WTC11 (cell line): ENCODE measurements at regions not wholly inside any gene's neighbourhood (a gene's known extent, or its start where the extent isn't known, plus 50 kb on each side); places are given as distances from the start of the nearest gene placed in this dataset.

Source experiments
- ATAC-seq: fragments of 200-7000 bp; cut with Tn5 transposase; 2 replicates; pipeline ENCODE4 v1.10.0; 2021; ENCODE audit warnings: mild to moderate bottlenecking, moderate library complexity
- CTCF ChIA-PET: fragments of 300-600 bp; sonication (Branson Sonifier 250); formaldehyde crosslinking; loops from one replicate; lab custom pipeline; 2021; ENCODE audit warnings: antibody characterized with exemption; lab: Charles Lee
- POLR2A ChIA-PET: fragments of 350-600 bp; sonication (Branson Sonifier 250); formaldehyde crosslinking; loops from one replicate; lab custom pipeline; 2021; ENCODE audit warnings: antibody characterized with exemption; lab: Charles Lee
- DNase-seq: peaks from one replicate; pipeline ENCODE4 v3.0.0; 2021; ENCODE audit warnings: low spot score
- H3K27ac Mint-ChIP-seq: 2 replicates; pipeline ENCODE4 v1.8.0; 2021; ENCODE audit warnings: mixed read lengths
- H3K27me3 Mint-ChIP-seq: 2 replicates; pipeline ENCODE4 v1.8.0; 2021; ENCODE audit warnings: low read depth, mild to moderate bottlenecking, moderate library complexity, mixed read lengths
- H3K36me3 Mint-ChIP-seq: 2 replicates; pipeline ENCODE4 v1.8.0; 2021; ENCODE audit warnings: mixed read lengths
- H3K4me1 Mint-ChIP-seq: 2 replicates; pipeline ENCODE4 v1.8.0; 2022; ENCODE audit warnings: mixed read lengths
- H3K4me3 Mint-ChIP-seq: 2 replicates; pipeline ENCODE4 v1.8.0; 2021; ENCODE audit warnings: mild to moderate bottlenecking, moderate library complexity, mixed read lengths
- H3K9me3 Mint-ChIP-seq: 2 replicates; pipeline ENCODE4 v1.8.0; 2021; ENCODE audit warnings: mixed read lengths
- CREM ChIP-seq: sonication (generic); formaldehyde crosslinking; IDR thresholded peaks from 2 replicates; pipeline ENCODE4 v1.8.1; 2022; ENCODE audit warnings: mild to moderate bottlenecking, missing genetic modification reagents, moderate library complexity
- FOXK1 ChIP-seq: sonication (generic); formaldehyde crosslinking; IDR thresholded peaks from 2 replicates; pipeline ENCODE4 v1.8.0; 2022; ENCODE audit warnings: mild to moderate bottlenecking, moderate library complexity, missing genetic modification reagents
- ZNF423 ChIP-seq: fragments of 250-450 bp; sonication (Bioruptor Pico); IDR thresholded peaks from 2 replicates; pipeline ENCODE4 v2.1.2; 2022; ENCODE audit warnings: mild to moderate bottlenecking, moderate library complexity
- TF ChIP-seq, protein P1 (sequence below): sonication (generic); formaldehyde crosslinking; conservative IDR thresholded peaks from 2 replicates; pipeline ENCODE4 v1.8.1; 2023; ENCODE audit warnings: mild to moderate bottlenecking, low read depth, missing genetic modification reagents, moderate library complexity
- TF ChIP-seq, protein P2 (sequence below): sonication (generic); formaldehyde crosslinking; IDR thresholded peaks from 2 replicates; pipeline ENCODE4 v1.8.1; 2023; ENCODE audit warnings: mild to moderate bottlenecking, missing genetic modification reagents
- TF ChIP-seq, protein P3 (sequence below): sonication (generic); formaldehyde crosslinking; IDR thresholded peaks from 2 replicates; pipeline ENCODE4 v1.8.0; 2022; ENCODE audit warnings: missing genetic modification reagents
- TF ChIP-seq, protein P4 (sequence below): sonication (generic); formaldehyde crosslinking; IDR thresholded peaks from 2 replicates; pipeline ENCODE4 v1.8.0; 2022; ENCODE audit warnings: mild to moderate bottlenecking, missing genetic modification reagents
- TF ChIP-seq, protein P5 (sequence below): fragments of 250-450 bp; sonication (Bioruptor Pico); IDR thresholded peaks from 2 replicates; pipeline ENCODE4 v1.9.0; 2021; ENCODE audit warnings: mild to moderate bottlenecking
- TF ChIP-seq, protein P6 (sequence below): sonication (generic); formaldehyde crosslinking; IDR thresholded peaks from 2 replicates; pipeline ENCODE4 v1.8.1; 2023; ENCODE audit warnings: mild to moderate bottlenecking, missing genetic modification reagents, borderline replicate concordance
- TF ChIP-seq, protein P7 (sequence below): sonication (generic); formaldehyde crosslinking; IDR thresholded peaks from 2 replicates; pipeline ENCODE4 v1.8.1; 2023; ENCODE audit warnings: mild to moderate bottlenecking, missing genetic modification reagents, moderate library complexity
- TF ChIP-seq, protein P8 (sequence below): sonication (generic); formaldehyde crosslinking; conservative IDR thresholded peaks from 2 replicates; pipeline ENCODE4 v1.8.1; 2022; ENCODE audit warnings: mild to moderate bottlenecking, missing genetic modification reagents
- TF ChIP-seq, protein P9 (sequence below): sonication (generic); formaldehyde crosslinking; IDR thresholded peaks from 2 replicates; pipeline ENCODE4 v1.8.1; 2023; ENCODE audit warnings: mild to moderate bottlenecking, missing genetic modification reagents, moderate library complexity

DNA sequence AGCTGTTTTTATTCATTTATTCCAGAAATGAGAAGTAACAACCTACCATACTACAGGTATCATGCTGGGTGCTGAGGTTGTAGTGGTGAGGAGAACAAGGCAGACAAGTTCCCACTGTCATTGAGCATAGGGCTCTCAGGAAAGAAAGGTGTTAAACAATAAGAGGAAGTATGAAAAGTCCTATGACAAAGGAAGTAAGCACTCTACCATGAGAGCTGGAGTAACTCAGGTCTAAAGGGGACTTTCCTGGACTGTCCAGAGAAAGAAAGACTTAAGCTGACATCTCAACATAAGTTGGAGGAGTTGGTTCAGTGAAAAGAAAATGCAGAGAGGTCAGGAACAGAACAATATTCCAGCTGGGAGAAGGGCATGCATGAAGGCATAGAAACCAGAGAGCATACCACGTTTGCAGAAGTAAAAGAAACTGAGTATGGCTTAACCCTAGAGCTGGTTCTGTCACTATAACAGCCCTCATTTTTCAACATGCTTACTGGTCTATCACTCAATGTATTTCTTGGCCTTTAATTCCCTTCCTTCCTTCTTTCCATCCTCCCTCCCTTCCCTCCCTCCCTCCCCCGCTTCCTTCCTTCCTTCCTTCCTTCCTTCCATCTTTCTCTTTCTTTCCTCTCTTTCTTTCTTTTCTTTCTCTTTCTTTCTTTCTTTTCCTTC is 137.8 kb upstream of the BDNF start:
- Mint-ChIP-seq H3K4me3 (no peak overlapping the region), H3K4me1 (no peaks in the 10 kb centered on the region), H3K36me3 (no peaks in the 10 kb centered on the region), H3K27me3 (peaks cover 12% of the 10 kb centered on the region), H3K27ac (no peak overlapping the region), H3K9me3 (no peaks in the 10 kb centered on the region)
- no peak for ATAC-seq
- POLR2A ChIA-PET = no interaction called here
- TF ChIP-seq FOXK1 (CRISPR knock-in tag) (no peak), ZNF423 (CRISPR knock-in tag) (no peak), CREM (CRISPR knock-in tag) (no peak)
- TF ChIP-seq, protein P1, sequence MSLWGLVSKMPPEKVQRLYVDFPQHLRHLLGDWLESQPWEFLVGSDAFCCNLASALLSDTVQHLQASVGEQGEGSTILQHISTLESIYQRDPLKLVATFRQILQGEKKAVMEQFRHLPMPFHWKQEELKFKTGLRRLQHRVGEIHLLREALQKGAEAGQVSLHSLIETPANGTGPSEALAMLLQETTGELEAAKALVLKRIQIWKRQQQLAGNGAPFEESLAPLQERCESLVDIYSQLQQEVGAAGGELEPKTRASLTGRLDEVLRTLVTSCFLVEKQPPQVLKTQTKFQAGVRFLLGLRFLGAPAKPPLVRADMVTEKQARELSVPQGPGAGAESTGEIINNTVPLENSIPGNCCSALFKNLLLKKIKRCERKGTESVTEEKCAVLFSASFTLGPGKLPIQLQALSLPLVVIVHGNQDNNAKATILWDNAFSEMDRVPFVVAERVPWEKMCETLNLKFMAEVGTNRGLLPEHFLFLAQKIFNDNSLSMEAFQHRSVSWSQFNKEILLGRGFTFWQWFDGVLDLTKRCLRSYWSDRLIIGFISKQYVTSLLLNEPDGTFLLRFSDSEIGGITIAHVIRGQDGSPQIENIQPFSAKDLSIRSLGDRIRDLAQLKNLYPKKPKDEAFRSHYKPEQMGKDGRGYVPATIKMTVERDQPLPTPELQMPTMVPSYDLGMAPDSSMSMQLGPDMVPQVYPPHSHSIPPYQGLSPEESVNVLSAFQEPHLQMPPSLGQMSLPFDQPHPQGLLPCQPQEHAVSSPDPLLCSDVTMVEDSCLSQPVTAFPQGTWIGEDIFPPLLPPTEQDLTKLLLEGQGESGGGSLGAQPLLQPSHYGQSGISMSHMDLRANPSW (CRISPR knock-in tag) = no peak
- TF ChIP-seq, protein P2, sequence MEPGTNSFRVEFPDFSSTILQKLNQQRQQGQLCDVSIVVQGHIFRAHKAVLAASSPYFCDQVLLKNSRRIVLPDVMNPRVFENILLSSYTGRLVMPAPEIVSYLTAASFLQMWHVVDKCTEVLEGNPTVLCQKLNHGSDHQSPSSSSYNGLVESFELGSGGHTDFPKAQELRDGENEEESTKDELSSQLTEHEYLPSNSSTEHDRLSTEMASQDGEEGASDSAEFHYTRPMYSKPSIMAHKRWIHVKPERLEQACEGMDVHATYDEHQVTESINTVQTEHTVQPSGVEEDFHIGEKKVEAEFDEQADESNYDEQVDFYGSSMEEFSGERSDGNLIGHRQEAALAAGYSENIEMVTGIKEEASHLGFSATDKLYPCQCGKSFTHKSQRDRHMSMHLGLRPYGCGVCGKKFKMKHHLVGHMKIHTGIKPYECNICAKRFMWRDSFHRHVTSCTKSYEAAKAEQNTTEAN (CRISPR knock-in tag) = no peak
- TF ChIP-seq, protein P3, sequence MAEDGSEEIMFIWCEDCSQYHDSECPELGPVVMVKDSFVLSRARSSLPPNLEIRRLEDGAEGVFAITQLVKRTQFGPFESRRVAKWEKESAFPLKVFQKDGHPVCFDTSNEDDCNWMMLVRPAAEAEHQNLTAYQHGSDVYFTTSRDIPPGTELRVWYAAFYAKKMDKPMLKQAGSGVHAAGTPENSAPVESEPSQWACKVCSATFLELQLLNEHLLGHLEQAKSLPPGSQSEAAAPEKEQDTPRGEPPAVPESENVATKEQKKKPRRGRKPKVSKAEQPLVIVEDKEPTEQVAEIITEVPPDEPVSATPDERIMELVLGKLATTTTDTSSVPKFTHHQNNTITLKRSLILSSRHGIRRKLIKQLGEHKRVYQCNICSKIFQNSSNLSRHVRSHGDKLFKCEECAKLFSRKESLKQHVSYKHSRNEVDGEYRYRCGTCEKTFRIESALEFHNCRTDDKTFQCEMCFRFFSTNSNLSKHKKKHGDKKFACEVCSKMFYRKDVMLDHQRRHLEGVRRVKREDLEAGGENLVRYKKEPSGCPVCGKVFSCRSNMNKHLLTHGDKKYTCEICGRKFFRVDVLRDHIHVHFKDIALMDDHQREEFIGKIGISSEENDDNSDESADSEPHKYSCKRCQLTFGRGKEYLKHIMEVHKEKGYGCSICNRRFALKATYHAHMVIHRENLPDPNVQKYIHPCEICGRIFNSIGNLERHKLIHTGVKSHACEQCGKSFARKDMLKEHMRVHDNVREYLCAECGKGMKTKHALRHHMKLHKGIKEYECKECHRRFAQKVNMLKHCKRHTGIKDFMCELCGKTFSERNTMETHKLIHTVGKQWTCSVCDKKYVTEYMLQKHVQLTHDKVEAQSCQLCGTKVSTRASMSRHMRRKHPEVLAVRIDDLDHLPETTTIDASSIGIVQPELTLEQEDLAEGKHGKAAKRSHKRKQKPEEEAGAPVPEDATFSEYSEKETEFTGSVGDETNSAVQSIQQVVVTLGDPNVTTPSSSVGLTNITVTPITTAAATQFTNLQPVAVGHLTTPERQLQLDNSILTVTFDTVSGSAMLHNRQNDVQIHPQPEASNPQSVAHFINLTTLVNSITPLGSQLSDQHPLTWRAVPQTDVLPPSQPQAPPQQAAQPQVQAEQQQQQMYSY = no peak
- TF ChIP-seq, protein P4, sequence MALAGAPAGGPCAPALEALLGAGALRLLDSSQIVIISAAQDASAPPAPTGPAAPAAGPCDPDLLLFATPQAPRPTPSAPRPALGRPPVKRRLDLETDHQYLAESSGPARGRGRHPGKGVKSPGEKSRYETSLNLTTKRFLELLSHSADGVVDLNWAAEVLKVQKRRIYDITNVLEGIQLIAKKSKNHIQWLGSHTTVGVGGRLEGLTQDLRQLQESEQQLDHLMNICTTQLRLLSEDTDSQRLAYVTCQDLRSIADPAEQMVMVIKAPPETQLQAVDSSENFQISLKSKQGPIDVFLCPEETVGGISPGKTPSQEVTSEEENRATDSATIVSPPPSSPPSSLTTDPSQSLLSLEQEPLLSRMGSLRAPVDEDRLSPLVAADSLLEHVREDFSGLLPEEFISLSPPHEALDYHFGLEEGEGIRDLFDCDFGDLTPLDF (CRISPR knock-in tag) = no peak
- TF ChIP-seq, protein P5, sequence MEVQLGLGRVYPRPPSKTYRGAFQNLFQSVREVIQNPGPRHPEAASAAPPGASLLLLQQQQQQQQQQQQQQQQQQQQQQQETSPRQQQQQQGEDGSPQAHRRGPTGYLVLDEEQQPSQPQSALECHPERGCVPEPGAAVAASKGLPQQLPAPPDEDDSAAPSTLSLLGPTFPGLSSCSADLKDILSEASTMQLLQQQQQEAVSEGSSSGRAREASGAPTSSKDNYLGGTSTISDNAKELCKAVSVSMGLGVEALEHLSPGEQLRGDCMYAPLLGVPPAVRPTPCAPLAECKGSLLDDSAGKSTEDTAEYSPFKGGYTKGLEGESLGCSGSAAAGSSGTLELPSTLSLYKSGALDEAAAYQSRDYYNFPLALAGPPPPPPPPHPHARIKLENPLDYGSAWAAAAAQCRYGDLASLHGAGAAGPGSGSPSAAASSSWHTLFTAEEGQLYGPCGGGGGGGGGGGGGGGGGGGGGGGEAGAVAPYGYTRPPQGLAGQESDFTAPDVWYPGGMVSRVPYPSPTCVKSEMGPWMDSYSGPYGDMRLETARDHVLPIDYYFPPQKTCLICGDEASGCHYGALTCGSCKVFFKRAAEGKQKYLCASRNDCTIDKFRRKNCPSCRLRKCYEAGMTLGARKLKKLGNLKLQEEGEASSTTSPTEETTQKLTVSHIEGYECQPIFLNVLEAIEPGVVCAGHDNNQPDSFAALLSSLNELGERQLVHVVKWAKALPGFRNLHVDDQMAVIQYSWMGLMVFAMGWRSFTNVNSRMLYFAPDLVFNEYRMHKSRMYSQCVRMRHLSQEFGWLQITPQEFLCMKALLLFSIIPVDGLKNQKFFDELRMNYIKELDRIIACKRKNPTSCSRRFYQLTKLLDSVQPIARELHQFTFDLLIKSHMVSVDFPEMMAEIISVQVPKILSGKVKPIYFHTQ (CRISPR knock-in tag) = no peak
- TF ChIP-seq, protein P6, sequence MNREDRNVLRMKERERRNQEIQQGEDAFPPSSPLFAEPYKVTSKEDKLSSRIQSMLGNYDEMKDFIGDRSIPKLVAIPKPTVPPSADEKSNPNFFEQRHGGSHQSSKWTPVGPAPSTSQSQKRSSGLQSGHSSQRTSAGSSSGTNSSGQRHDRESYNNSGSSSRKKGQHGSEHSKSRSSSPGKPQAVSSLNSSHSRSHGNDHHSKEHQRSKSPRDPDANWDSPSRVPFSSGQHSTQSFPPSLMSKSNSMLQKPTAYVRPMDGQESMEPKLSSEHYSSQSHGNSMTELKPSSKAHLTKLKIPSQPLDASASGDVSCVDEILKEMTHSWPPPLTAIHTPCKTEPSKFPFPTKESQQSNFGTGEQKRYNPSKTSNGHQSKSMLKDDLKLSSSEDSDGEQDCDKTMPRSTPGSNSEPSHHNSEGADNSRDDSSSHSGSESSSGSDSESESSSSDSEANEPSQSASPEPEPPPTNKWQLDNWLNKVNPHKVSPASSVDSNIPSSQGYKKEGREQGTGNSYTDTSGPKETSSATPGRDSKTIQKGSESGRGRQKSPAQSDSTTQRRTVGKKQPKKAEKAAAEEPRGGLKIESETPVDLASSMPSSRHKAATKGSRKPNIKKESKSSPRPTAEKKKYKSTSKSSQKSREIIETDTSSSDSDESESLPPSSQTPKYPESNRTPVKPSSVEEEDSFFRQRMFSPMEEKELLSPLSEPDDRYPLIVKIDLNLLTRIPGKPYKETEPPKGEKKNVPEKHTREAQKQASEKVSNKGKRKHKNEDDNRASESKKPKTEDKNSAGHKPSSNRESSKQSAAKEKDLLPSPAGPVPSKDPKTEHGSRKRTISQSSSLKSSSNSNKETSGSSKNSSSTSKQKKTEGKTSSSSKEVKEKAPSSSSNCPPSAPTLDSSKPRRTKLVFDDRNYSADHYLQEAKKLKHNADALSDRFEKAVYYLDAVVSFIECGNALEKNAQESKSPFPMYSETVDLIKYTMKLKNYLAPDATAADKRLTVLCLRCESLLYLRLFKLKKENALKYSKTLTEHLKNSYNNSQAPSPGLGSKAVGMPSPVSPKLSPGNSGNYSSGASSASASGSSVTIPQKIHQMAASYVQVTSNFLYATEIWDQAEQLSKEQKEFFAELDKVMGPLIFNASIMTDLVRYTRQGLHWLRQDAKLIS (CRISPR knock-in tag) = no peak
- TF ChIP-seq, protein P7, sequence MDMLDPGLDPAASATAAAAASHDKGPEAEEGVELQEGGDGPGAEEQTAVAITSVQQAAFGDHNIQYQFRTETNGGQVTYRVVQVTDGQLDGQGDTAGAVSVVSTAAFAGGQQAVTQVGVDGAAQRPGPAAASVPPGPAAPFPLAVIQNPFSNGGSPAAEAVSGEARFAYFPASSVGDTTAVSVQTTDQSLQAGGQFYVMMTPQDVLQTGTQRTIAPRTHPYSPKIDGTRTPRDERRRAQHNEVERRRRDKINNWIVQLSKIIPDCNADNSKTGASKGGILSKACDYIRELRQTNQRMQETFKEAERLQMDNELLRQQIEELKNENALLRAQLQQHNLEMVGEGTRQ (CRISPR knock-in tag) = no peak
- TF ChIP-seq, protein P8, sequence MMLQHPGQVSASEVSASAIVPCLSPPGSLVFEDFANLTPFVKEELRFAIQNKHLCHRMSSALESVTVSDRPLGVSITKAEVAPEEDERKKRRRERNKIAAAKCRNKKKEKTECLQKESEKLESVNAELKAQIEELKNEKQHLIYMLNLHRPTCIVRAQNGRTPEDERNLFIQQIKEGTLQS (CRISPR knock-in tag) = no peak
- TF ChIP-seq, protein P9, sequence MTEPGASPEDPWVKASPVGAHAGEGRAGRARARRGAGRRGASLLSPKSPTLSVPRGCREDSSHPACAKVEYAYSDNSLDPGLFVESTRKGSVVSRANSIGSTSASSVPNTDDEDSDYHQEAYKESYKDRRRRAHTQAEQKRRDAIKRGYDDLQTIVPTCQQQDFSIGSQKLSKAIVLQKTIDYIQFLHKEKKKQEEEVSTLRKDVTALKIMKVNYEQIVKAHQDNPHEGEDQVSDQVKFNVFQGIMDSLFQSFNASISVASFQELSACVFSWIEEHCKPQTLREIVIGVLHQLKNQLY (CRISPR knock-in tag) = no peak
- DNase-seq = no peak
- CTCF ChIA-PET = interaction anchor here (1.4 kb wide), 1 partner anchor 138 kb away, joined by 5 read pairs; the partner anchor contains the start of gene BDNF
